B cell (primary cell): ENCODE measurements at regions not wholly inside any gene's neighbourhood (a gene's known extent, or its start where the extent isn't known, plus 50 kb on each side); places are given as distances from the start of the nearest gene placed in this dataset.

Experiments
- ATAC-seq: fragments of 200-7000 bp; cut with Tn5 transposase; one replicate; pipeline ENCODE4 v1.10.0; 2021; ENCODE audit warnings: low read depth, mild to moderate bottlenecking, moderate number of reproducible peaks, moderate library complexity
- CTCF ChIA-PET: fragments of 350-600 bp; sonication (Branson Sonifier 250); formaldehyde crosslinking; loops from one replicate; lab custom pipeline; 2021; ENCODE audit warnings: antibody characterized with exemption, inconsistent platforms; lab: Charles Lee
- POLR2A ChIA-PET: fragments of 350-600 bp; sonication (Branson Sonifier 250); formaldehyde crosslinking; loops from one replicate; lab custom pipeline; 2021; ENCODE audit warnings: antibody characterized with exemption; lab: Charles Lee
- DNase-seq: peaks from one replicate; pipeline ENCODE4 v3.0.0; 2013
- H2AFZ ChIP-seq: 2 replicates; pipeline ENCODE4 v1.6.1; 2012; ENCODE audit warnings: mild to moderate bottlenecking, low read depth, low read length; ENCODE audit not compliant: insufficient read depth, poor library complexity, severe bottlenecking
- H3K27ac ChIP-seq, 2 donors: 1 replicate in 1 of 2; 2 replicates in 1 of 2; pipeline ENCODE4 v1.5.1; 2012 to 2013; ENCODE audit warnings: low read length in 2 of 2, mild to moderate bottlenecking in 2 of 2, moderate library complexity in 1 of 2
- H3K27me3 ChIP-seq, 4 experiments: fragments of 200-600 bp in 1 of 4; sonication (generic) in 1 of 4; replicated peaks in 1 of 4; 1 replicate in 2 of 4; 2 replicates in 2 of 4; pipeline versions ENCODE4 v1.6.1 to v1.7.0; 2013 to 2016; ENCODE audit warnings: low read length in 3 of 4, mild to moderate bottlenecking in 2 of 4, mixed read lengths in 1 of 4, moderate library complexity in 1 of 4; ENCODE audit not compliant: insufficient read depth in 4 of 4, control insufficient read depth in 3 of 4; ENCODE audit errors: control extremely low read depth in 1 of 4
- H3K36me3 ChIP-seq, 2 experiments: replicated peaks in 1 of 2; 1 replicate in 1 of 2; 2 replicates in 1 of 2; pipeline versions ENCODE4 v1.6.1 to v1.7.1; 2013; ENCODE audit warnings: low read length in 1 of 2; ENCODE audit not compliant: insufficient read depth in 2 of 2, control insufficient read depth in 1 of 2; ENCODE audit errors: control extremely low read depth in 1 of 2, extremely low read depth in 1 of 2
- H3K4me1 ChIP-seq, 2 donors: fragments of 200-600 bp in 1 of 2; sonication (generic) in 1 of 2; 1 replicate in 1 of 2; 2 replicates in 1 of 2; pipeline versions ENCODE4 v1.5.1 to v1.6.1; 2013 to 2017; ENCODE audit warnings: low read length in 2 of 2; ENCODE audit not compliant: control insufficient read depth in 2 of 2, insufficient read depth in 2 of 2
- H3K4me2 ChIP-seq: replicated peaks from 2 replicates; pipeline ENCODE3; 2012; ENCODE audit warnings: mild to moderate bottlenecking, low read depth, low read length; ENCODE audit not compliant: poor library complexity, severe bottlenecking
- H3K4me3 ChIP-seq, 5 experiments: fragments of 200-600 bp in 1 of 5; sonication (generic) in 1 of 5; 1 replicate in 3 of 5; 2 replicates in 2 of 5; pipeline versions ENCODE4 v1.5.1 to v1.7.0; 2011 to 2016; ENCODE audit warnings: low read length in 4 of 5, mild to moderate bottlenecking in 4 of 5, low read depth in 2 of 5, control low read depth in 1 of 5, moderate library complexity in 1 of 5; ENCODE audit not compliant: insufficient read depth in 1 of 5; ENCODE audit errors: control extremely low read depth in 1 of 5, extremely low read depth in 1 of 5
- H3K79me2 ChIP-seq: fragments of 200-600 bp; sonication (generic); one replicate; pipeline ENCODE4 v1.6.0; 2016; ENCODE audit warnings: low read length; ENCODE audit not compliant: control insufficient read depth, insufficient read depth
- H3K9ac ChIP-seq: fragments of 200-600 bp; sonication (generic); 2 replicates; pipeline ENCODE4 v1.6.1; 2017; ENCODE audit warnings: mild to moderate bottlenecking, low read length, moderate library complexity
- H3K9me3 ChIP-seq, 3 donors: one replicate each; pipeline versions ENCODE4 v1.6.1 to v1.7.1; 2013; ENCODE audit warnings: low read length in 2 of 3; ENCODE audit not compliant: control insufficient read depth in 2 of 3, insufficient read depth in 1 of 3; ENCODE audit errors: control extremely low read depth in 1 of 3
- H4K20me1 ChIP-seq: 2 replicates; pipeline ENCODE4 v1.6.0; 2012; ENCODE audit warnings: mild to moderate bottlenecking, low read length; ENCODE audit not compliant: insufficient read depth, control insufficient read depth, poor library complexity, severe bottlenecking
- H3K27ac Mint-ChIP-seq: one replicate; pipeline ENCODE4 v1.8.0; 2021; ENCODE audit warnings: mixed read lengths
- H3K27me3 Mint-ChIP-seq: one replicate; pipeline ENCODE4 v1.8.0; 2021; ENCODE audit warnings: mixed read lengths
- H3K4me1 Mint-ChIP-seq: one replicate; pipeline ENCODE4 v1.8.0; 2021; ENCODE audit warnings: mixed read lengths
- H3K4me3 Mint-ChIP-seq: one replicate; pipeline ENCODE4 v1.8.0; 2021; ENCODE audit warnings: mixed read lengths
- H3K9me3 Mint-ChIP-seq: one replicate; pipeline ENCODE4 v1.8.0; 2022; ENCODE audit warnings: mixed read lengths; ENCODE audit not compliant: insufficient read depth
- CTCF ChIP-seq: fragments of 200-600 bp; IDR thresholded peaks from one replicate; pipeline ENCODE4 v1.8.0; 2022; ENCODE audit warnings: antibody characterized with exemption, mild to moderate bottlenecking
- EZH2 ChIP-seq: IDR thresholded peaks from 2 replicates; pipeline ENCODE4 v1.6.1; 2012; ENCODE audit warnings: borderline replicate concordance, low read depth, mild to moderate bottlenecking, moderate library complexity, low read length; ENCODE audit not compliant: insufficient read depth, poor library complexity, severe bottlenecking
- WGBS: methylation state at CpG from one replicate; pipeline ENCODE4 v1.1.5; 2013; ENCODE audit warnings: missing lambda C conversion rate; ENCODE audit not compliant: insufficient coverage; 5-methylcytosine and 5-hydroxymethylcytosine counted together
- intact Hi-C: fragments of 100-400 bp; cut with micrococcal nuclease; formaldehyde crosslinking; loops from one replicate; pipeline ENCODE4 v1.10.0; 2022

DNA sequence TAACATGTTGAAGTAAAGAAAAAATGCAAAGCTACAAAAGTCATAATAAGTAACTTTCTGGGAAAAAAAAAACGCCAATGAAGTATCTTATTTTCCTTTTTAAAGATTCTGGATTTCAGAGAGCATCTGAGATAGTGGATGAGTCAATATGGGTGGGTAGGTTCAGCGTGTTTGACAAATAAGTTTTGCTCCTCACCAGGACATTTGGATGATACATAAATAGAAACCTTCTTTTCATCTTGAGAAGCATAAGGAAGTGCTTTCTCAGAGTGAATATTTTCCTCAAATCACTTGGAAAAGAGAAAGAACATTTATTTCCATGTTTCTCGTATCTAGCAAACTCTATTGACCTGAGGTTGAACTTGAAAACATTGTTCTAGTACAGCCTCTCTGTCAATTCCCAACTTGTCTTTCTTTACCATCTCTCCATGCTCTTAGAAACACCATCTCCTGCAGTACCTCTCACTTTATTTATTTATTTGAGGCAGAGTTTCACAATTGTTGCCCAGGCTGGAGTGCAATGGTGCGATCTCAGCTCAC is 463.2 kb downstream of the KLF5 start:
- Mint-ChIP-seq H3K4me3 (no peak overlapping the region), H3K27me3 (no peaks in the 10 kb centered on the region), H3K27ac (no peak overlapping the region), H3K9me3 (no peaks in the 10 kb centered on the region), H3K4me1 (no peaks in the 10 kb centered on the region)
- POLR2A ChIA-PET, result no interaction called here
- H4K20me1 ChIP-seq, result no peaks in the 10 kb centered on the region
- H3K79me2 ChIP-seq, result no peaks in the 10 kb centered on the region
- peaks cover 0 to 6% (median 0%) of the 10 kb centered on the region in 3 donors for H3K9me3 ChIP-seq
- H3K27me3 ChIP-seq, result no peaks in the 10 kb centered on the region
- TF ChIP-seq EZH2 (no peak), CTCF (no peak)
- intact Hi-C loops, result no loop called here
- no peak overlapping the region for H3K4me2 ChIP-seq
- 100% methylated on average over 2 of the region's 4 CpGs for WGBS
- no peaks in the 10 kb centered on the region for H3K36me3 ChIP-seq
- ATAC-seq (no peak), DNase-seq (no peak)
- H3K9ac ChIP-seq, result no peak overlapping the region
- no peak overlapping the region for H3K27ac ChIP-seq
- H2AFZ ChIP-seq, result no peak overlapping the region
- no peak overlapping the region for H3K4me3 ChIP-seq
- no peaks in the 10 kb centered on the region for H3K4me1 ChIP-seq
- CTCF ChIA-PET, result no interaction called here

GRCh38 chr13:73521290-73521624 is 462.5 kb downstream of the KLF5 start:
- H3K9ac ChIP-seq, result no peak overlapping the region
- no CpG with 5 or more reads among the region's 2 CpGs for WGBS
- ChIA-PET POLR2A (no interaction called here), CTCF (no interaction called here)
- H3K4me2 ChIP-seq, result no peak overlapping the region
- no peak overlapping the region for H3K27ac Mint-ChIP-seq
- no peak overlapping the region for H3K4me3 ChIP-seq
- no peaks in the 10 kb centered on the region for H3K79me2 ChIP-seq
- no peaks in the 10 kb centered on the region for H3K4me1 ChIP-seq
- H3K4me1 Mint-ChIP-seq, result no peaks in the 10 kb centered on the region
- no peak overlapping the region for H3K27ac ChIP-seq
- intact Hi-C loops, result no loop called here
- no peaks in the 10 kb centered on the region for H3K9me3 Mint-ChIP-seq
- H3K9me3 ChIP-seq, result peaks cover 0 to 6% (median 0%) of the 10 kb centered on the region in 3 donors
- no peak for ATAC-seq
- H3K27me3 Mint-ChIP-seq, result no peaks in the 10 kb centered on the region
- no peaks in the 10 kb centered on the region for H4K20me1 ChIP-seq
- H3K4me3 Mint-ChIP-seq, result no peak overlapping the region
- no peak overlapping the region for H2AFZ ChIP-seq
- no peaks in the 10 kb centered on the region for H3K27me3 ChIP-seq
- H3K36me3 ChIP-seq, result no peaks in the 10 kb centered on the region
- no peak for TF ChIP-seq CTCF
- no peak for TF ChIP-seq EZH2
- no peak for DNase-seq
